ENCODE measurements at regions not wholly inside any gene's neighbourhood (a gene's known extent, or its start where the extent isn't known, plus 50 kb on each side); places are given as distances from the start of the nearest gene placed in this dataset.

- TF ChIP-seq USF2 (IDR thresholded peaks at IDR 0.05; ENCODE audit: borderline replicate concordance, low read depth, low read length) (no peak), BRCA1 (IDR thresholded peaks at IDR 0.05; ENCODE audit: low read depth, low read length) (no peak), POLR2A (IDR thresholded peaks at IDR 0.05; ENCODE audit: low read depth, low read length) (no peak), EZH2 (IDR thresholded peaks at IDR 0.05; ENCODE audit: borderline replicate concordance, control insufficient read depth, low read depth, low read length) (no peak), PML (IDR thresholded peaks at IDR 0.05; ENCODE audit: low read length) (no peak), ZBTB4 (CRISPR knock-in tag; IDR thresholded peaks at IDR 0.05) (no peak), SMC3 (IDR thresholded peaks at IDR 0.05; ENCODE audit: borderline replicate concordance, low read length) (no peak), POLR2AphosphoS2 (IDR thresholded peaks at IDR 0.05; ENCODE audit: low read depth, low read length) (no peak), MEF2B (IDR thresholded peaks at IDR 0.05; ENCODE audit: partially characterized antibody, poor library complexity, severe bottlenecking) (no peak), CTCF (IDR thresholded peaks at IDR 0.05 in 2 of 3, conservative IDR thresholded peaks at IDR 0.05 in 1 of 3; ENCODE audit: control insufficient read depth in 2 of 3, extremely low read depth in 1 of 3, insufficient read depth in 1 of 3, low read depth in 3 of 3, low read length in 3 of 3) (no peak), KDM1A (IDR thresholded peaks at IDR 0.05; ENCODE audit: borderline replicate concordance) (no peak)
These were observed 153.5 kb upstream of the SOD1 start for GRCh38 chr21:31505975-31506374.
